ENCODE measurements at regions not wholly inside any gene's neighbourhood (a gene's known extent, or its start where the extent isn't known, plus 50 kb on each side); places are given as distances from the start of the nearest gene placed in this dataset.

DNA sequence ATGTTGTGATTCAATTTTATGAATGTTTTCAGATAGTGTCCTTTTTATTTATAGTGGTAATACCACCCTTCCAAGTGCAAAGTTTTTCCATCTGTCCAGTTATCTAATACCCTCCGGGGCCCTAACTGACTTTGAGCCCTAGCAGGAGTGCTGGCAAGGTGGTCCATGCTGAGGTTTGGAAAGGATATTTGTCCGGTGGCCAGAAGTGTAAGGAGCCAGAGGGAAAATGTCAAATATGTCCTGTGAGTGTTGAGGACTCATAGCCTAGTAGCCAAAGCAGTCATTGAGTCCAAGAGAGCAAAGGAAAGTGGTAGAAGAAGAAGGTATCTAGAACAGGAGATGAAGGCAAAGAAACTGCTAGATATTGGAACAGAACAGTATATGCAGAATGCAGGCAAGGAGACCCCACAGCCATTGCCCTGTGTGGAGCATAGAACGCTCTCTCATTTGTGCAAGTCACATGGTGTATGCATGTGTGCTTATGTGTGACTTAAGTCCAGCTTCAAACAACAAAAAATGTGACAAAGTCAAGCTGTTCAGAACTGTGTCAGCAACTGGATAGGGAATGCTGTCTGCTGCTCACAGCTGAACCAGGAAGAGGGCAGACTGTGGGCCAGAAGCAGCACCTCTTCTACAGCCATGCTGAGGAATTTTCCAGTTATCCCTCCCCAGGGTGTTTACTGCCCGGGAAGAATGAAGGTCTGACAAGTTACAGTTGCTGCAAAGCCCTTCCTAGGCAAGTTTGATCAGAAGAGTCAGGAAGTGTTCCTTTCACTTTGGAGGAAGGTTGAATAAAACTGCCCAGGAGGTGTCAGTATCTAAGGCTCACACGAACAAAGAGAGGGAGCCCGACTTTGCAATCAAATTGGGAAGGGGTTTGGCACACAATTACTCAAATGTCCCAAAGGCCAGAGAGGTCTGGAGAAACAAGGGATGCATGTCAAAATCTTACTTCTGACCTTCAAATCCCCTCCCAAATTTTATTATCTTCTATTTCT is 463.3 kb upstream of the DMAC1 start:
- DNase-seq (ENCODE audit: low read depth) = no peak

DNA sequence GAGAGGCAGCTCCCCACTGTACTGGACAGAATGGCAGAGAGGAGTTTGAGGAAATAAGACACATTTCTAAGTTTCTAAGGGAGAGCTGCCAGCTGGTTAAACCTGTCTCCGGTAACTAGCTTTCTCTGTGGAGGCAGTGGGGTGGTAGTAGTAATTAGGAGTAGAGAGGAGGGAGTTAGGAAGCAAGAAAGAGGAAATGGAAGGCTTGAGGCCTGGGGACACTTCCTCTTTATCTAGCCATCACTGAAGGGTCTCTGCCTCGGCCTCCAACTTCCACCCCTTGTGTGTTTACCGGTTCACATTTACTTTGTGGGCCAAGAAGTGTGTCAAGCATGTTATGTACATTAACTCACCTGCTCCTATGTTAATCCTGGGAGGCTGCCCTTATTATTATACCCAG is 462.2 kb upstream of the DMAC1 start:
- DNase-seq (ENCODE audit: low read depth) = no peak

DNA sequence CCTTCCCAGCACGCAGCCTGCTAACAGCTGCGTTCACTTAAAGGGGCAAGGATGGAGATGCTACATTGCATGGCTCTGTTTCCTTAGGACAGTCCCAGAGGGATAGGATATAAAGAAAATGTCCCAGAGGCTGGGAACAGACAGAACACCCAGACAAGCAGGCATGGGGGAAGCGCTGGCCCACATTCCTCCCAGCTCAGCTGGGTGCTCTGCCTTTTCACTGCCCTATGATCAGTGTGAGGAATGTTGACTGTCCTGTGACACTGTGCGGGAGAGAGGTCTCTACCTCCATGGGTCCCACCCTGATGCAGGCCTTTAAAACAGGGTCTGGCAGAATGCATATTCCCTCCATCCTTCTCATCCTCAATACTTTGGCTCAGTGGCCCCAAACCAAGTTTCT is 459.4 kb upstream of the DMAC1 start:
- DNase-seq (ENCODE audit: low read depth) = no peak

DNA sequence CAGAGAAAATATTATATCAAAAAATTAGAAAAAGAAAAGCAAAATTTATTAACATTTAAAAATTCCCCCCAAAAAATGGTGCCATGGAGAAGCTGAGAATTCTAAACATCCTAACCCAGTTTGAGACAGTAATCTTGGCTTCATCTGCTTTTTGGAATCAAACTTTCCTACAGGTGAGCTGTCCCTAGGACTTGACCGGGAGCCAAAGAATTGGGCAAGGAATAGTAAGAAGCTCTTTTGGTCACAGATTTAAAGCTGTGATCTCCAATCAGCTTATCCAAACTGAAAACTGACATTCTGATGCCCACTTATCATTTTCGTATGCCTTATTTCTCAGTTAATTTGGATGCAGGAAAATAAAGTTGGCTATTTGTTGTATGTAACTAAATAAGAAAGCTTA is 457.3 kb upstream of the DMAC1 start:
- no peak for DNase-seq (ENCODE audit: low read depth)

DNA sequence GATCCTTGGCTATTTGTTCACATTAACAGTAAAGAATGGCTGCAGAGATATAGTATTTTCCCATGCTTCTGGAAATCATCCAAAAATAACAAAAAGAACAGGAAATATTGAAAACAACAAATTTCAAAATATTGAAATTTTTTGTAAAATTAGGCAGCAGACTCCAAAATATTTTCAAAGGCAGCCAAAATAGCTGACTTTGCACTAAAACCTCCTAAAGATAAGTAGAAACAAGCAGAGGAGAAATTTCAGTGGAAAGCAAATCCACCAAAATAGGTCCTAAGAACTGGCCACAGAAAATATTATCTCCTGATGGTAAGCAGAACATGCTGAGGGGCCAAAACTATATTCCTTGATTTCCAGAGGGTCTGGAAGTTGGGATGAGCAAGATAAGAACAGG is 456.3 kb upstream of the DMAC1 start:
- DNase-seq (ENCODE audit: low read depth) = no peak

DNA sequence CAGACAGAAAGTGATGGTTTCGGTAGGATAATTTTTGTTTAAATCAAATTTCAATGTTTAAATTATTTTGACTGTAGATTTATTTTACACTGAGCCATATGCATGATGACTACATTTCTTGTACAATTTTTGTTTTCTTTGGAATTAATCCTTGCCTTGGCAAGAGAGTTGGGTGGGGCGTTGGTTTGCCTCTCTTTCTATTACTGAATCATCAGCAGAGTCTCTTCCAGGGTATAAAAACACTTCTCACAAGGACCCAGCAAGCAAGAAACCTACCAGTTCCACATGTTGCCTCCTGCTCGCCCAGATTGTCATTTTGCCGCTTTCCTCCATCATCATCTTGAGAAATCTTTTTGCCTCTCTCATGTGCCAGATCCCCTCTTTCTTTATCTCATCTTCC is 455.0 kb upstream of the DMAC1 start:
- no peak for DNase-seq (ENCODE audit: low read depth)

DNA sequence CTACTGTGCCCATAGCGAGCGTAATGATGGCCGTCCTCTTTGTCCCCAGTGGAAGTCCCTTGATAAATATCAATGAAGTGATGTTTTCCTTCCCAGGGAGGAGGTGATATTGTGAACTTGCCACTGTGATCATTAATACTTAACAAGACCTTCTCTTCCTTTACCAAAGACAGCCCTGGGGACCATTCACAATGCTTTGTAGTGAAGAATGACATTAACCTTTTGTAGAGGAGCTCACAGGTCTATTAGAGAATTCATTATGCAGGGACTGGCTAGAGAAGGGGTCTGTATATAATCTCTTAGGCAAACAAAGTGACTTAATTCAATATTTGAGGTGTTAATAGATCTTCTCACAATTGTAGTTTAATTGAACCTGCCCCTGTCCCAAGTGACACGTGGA is 452.9 kb upstream of the DMAC1 start:
- DNase-seq (ENCODE audit: low read depth) = no peak

DNA sequence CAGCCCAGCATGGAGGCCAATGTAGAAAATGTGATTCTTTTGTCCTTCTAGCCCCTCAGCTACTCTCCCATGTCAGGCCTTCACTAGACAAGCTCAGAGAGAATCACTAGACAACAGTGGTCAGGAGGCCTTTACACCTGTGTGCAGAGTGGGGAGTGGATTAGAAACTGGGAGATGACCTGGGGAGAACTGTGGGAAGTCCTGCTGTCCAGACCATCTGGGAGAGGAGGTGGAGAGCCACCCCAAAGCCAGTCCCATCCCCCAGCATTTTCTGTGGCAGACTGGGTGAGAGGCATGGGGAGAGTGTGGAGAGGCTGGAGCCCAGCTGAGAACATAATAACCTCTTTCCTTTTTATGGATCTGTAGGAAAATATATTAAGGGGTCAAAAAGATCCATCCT is 452.0 kb upstream of the DMAC1 start:
- no peak for DNase-seq (ENCODE audit: low read depth)

DNA sequence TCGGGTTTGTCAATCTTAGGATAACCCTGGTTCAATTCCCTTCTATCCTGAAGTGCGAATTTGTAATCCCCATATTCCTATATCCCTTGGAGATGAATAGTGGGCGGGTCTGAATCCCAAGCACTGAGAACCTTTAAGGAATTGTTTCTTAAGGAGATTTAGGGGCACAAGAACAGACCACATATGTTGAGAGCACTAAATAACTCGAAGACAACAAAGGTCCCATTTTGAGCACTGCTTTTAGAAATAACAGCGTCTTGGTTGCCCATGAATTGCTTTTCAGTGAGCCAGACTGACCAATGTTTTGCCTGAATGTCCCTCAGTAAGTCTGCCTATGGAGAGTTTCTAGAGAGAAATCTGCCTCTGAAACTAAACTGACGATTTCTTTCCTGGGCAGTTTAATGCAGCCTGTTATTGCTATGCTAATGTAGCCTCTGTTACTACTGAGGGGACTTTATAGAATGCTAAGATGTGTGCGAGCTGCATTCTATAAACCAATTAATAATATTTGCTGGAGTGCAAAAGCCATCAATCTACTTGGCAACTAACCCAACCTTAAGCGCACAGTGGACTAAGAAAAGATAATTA is 445.0 kb upstream of the DMAC1 start:
- no peak for DNase-seq (ENCODE audit: low read depth)

DNA sequence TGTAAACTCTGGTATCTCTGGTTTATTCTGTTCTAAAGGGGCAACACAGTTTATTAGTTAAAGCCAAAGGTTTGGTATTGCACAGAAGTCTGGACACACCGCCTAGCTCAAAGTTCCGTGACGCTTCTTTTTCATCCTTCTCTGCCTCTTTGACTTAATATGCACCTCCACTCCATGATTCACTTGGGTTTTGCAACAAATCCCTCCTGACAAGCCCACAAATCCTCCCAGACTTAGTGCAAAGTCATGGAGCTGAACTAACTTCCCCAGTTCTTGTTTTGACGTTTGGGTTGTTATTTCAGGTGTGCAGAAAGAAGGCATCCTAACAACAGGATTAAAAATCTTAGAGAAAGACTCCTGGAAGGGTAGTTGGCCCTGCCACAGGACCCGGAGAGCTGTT is 441.6 kb upstream of the DMAC1 start:
- no peak for DNase-seq (ENCODE audit: low read depth)

DNA sequence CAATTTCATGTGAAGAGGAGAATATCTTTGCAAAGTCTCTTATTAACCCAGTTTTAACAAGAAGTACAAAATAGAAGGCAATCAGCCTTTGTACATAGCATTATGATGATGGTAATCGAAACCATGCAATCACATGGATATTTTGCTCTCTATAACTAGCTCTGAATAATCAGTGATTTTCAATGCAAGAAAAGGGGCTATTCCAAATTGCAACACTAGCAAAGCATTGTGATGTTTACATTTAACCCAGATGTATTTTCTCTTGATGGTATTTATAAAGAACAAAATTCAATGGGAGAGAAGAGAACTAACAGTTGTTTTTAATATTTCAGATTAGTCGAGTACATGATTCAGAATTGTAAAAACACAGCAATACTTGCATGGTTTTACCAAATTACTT is 437.5 kb upstream of the DMAC1 start:
- DNase-seq (ENCODE audit: low read depth) = no peak

DNA sequence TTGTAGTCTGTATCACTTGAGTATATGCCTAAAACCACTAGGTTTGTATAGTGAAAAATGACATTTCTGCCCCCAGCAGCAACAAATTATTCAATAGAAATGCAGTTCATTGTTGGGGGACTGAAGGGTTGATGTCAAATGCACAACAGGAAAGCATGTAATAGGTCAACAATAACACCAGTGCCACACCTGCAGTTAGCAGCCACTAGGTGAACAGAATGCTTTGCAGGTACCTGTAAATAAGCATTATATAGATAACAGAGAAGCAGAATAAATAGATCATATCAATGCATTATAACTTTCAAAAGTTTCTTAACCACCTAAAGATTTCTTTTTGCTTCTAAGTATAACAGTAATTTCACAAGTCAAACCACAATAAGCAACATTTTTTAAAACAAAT is 435.9 kb upstream of the DMAC1 start:
- no peak for DNase-seq (ENCODE audit: low read depth)

DNA sequence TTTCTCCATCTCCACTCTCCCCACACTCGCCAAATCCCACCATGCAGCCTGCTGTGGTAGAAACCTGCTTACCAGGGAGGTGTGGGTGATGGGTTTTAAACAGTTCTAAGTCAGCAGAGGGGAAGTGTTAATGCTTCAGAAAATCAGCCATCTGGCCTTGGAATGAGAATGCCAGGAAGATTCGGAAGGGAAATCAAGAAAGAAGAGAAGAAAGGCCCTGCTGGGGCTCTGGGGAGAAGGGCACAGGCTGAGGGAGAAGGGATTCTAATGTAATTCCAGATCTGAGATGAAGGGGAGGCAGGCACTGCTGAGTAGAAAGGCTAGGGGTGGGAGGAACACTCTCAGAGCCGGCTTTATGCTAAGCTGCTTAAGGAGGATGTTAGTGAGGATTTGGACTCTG is 434.7 kb upstream of the DMAC1 start:
- DNase-seq (ENCODE audit: low read depth) = no peak

DNA sequence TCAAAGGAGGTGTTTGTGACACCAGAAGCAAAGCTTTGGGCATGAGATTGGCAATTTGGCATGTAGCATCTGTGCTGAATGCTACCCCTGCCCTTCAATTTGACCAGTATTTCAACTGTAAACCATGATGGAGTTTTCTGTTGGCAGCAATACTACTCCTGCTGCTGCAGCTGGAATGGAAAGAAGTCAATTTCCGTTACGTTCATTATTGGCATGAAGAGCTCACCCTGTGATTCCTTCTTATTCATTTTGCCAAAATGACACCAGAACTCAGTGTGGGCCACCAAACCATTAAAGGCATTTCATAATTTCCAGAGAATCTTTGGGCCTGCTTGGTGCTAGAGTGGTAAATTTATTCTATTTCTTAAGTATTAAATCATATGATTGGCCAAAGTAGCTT is 433.1 kb upstream of the DMAC1 start:
- no peak for DNase-seq (ENCODE audit: low read depth)

DNA sequence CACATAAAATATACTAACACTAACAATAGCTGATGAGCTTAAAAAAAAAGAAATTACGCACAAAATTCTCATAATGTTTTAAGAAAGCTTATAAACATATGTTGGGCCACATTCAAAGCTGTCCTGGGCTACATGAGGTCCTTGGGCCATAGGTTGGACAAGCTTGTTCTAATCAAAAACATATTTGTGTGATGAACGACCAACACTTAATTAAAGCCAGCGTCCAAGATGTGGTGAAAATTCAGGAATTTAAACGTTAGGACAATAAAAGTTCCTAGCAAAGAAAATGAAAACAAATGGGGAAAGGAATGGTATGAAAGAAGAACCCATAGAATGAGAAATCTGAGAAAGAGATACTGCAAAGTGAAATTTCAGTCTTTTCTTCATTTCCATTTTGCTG is 429.6 kb upstream of the DMAC1 start:
- no peak for DNase-seq (ENCODE audit: low read depth)

DNA sequence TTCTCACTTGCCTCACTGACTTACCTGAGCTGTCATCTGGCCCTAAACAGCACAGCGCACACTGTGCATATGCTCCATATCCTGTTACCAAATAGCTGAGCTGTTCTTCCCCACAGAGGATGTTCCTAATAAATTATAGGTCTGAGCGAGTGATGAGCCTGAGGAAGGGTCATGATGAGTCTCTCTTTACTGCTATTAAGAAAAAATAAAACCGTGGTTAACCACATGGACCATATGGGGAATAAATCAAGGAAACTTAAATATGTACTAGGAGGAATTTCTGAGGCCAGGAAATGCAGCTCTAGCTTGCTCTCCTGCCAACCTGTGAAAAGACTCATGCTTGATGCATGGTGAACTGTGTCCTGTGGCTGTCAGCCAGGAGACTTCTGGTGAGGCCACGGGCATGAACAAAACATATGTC is 424.8 kb upstream of the DMAC1 start:
- DNase-seq (ENCODE audit: low read depth) = no peak

DNA sequence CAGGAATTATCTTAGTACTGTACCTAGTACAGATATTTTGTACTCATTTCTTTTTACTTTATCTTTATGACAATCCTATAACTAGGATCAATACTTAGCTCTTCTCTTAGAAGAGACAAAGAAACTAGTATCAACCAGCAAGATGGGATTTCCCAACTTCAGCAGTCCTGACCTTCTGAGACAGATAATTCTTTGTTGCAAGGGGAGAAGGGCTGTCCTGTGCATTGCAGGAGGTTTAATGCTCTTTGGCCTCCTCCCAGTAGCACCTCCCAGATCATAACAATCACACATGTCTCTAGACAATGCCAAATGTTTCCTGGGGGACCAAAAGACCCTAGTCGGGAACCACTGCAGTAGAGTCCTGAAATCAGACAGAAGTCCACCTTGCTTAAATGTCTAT is 424.3 kb upstream of the DMAC1 start:
- no peak for DNase-seq (ENCODE audit: low read depth)

DNA sequence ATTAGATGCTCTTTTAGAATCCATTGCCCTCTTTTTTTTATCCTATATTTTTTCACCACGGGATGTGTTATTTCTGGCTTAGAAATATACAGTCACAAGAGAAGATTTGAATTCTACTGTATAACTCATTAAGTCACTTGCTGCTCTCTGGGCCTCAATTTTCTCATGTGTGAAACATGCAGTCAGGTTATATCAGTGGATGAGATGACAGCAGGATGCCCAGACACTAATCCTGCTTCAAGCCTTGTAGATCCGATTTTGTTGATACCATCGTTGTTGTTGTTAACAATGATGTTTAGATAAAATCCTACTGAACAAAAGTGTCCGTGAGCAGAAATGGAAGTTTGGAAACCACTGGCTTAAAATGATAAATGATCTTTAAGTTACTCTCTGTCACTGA is 421.9 kb upstream of the DMAC1 start:
- DNase-seq (ENCODE audit: low read depth) = no peak

DNA sequence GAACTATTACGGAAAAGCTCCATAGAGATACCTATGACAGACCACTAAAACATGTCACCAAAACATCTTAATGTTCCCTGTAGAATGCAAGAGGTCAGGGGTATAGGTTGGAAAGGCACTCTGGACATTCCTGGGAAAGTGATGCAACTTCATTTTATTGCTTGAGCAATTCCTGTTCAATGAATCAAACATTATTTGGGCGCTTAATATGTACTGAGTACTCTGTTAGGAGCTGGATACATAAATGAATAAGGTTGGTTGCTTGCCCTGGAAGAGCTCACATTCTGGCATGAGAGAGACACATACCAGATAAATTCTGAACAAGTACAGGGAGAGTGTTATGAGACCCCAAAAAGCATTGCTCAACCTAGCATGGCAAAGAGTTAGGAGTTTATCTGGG is 408.9 kb upstream of the DMAC1 start:
- DNase-seq (ENCODE audit: low read depth) = no peak

DNA sequence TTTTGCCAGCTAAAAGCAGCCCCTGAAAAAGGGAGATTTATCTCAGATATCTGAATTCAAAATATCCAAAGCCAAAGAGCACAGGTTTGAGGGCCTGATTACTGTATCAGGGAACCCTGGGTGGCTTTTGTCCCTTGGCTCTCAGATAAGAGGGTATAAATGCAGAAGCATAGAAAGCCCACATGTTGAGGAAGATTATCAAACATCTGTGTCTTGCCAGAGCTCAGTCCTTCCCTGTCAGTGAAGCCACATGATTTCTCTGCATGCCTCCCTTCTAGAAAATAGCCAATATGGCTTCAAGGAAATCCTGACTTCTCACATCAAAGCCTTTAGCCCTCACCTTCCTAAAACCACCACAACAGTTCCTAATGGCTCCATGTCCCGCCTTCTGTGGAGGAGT is 408.0 kb upstream of the DMAC1 start:
- no peak for DNase-seq (ENCODE audit: low read depth)

DNA sequence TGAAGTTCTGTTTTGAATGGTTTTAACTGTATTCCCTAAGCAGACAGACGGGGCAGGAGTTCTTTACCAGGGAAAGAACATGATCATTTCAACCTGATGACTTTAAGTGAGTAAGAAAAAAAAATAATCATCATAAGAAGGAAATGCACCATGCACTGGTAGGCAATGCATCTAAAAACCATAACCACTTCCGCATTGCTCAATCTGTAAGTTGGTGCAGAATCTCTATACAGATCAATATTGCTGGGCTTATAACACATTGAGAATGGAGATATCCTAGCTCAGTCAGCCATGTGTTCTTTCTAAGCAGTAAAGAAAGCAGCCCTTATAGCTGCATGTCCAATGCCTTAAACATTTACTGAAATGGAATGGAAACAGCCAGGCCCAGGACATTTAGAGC is 407.1 kb upstream of the DMAC1 start:
- DNase-seq (ENCODE audit: low read depth) = no peak

DNA sequence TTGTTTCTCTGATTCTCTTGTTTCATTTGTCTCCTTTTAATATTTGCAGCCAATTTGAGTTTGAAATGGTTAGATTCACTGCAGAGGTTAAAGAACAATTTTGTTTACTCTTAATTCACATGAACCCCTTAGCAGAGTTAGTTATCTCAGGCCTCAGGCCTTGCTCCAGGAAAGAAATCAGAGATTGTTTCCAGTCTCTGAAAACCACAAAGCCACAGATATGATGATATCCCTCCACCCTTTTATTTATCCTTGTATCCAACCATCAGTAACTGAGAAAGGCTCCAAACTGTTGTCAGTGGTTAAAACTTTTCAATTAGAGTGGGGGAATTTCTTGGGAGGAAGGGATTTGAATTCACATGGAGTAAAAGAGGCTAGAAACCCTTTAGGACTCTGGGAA is 406.0 kb upstream of the DMAC1 start:
- no peak for DNase-seq (ENCODE audit: low read depth)

DNA sequence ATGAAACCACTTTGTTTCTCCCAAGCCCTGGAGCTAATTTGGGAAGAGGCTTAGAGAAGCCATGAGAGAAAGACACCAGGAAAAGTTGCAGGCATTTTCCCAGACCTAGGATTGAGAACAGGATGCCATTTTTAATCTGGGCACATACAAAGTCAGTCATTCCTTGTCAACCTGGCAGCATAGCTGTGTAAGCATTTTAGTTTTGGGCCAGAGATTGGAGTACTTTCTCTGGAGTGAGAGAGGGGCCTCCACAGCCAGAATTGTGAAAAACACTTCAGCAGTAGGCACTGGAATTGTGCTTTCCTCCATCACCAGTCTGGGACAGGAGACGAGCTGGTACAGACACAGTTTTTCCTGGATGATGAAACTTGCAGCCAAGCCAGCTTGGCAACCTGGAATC is 390.3 kb upstream of the DMAC1 start:
- no peak for DNase-seq (ENCODE audit: low read depth)
